Activated CD4-positive, alpha-beta T cell treated with anti-CD3 and anti-CD28 coated beads for 48 hours (primary cell): ENCODE measurements at regions not wholly inside any gene's neighbourhood (a gene's known extent, or its start where the extent isn't known, plus 50 kb on each side); places are given as distances from the start of the nearest gene placed in this dataset.

Source experiments
- DNase-seq: peaks from one replicate; pipeline ENCODE4 v3.0.0-alpha.2; 2020

- DNase-seq, result no peak
Observed at GRCh38 chr22:22144858-22145257, 99.7 kb upstream of the VPREB1 start.

DNA sequence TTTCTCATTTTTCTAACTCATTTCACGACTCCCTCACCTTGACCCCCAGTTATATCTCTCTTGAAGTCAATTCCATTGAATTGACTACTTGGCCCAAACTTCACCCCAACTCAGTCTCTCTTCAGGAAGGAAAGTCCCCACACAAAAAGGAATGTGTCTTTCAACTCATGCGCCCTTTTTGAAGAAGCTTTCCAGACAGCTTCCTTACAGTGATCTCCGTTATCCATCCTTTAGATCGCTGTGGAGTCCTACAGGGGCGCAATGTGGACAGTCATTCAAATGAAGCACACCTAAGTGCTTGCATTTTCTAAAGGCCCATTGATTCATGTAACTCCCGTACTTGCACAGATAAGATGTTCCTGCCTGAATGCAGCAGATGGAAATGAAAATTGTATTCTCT, 101.1 kb upstream of the VPREB1 start:
- DNase-seq, result no peak

GRCh38 chr22:22142661-22143060, 101.9 kb upstream of the VPREB1 start:
- no peak for DNase-seq

- no peak for DNase-seq
Observed at GRCh38 chr22:22141771-22142591, 102.6 kb upstream of the VPREB1 start.

- DNase-seq, result no peak
Observed at GRCh38 chr22:22141031-22141430, 103.6 kb upstream of the VPREB1 start.

GRCh38 chr22:22139364-22139763, 105.2 kb upstream of the VPREB1 start:
- no peak for DNase-seq

GRCh38 chr22:22138915-22139314, 105.7 kb upstream of the VPREB1 start:
- DNase-seq, result no peak

- DNase-seq, result no peak
Observed at GRCh38 chr22:22137891-22138290, 106.7 kb upstream of the VPREB1 start.

GRCh38 chr22:22133910-22134309, 110.7 kb upstream of the VPREB1 start:
- no peak for DNase-seq

GRCh38 chr22:22130953-22131608, 113.5 kb upstream of the VPREB1 start:
- no peak for DNase-seq

DNA sequence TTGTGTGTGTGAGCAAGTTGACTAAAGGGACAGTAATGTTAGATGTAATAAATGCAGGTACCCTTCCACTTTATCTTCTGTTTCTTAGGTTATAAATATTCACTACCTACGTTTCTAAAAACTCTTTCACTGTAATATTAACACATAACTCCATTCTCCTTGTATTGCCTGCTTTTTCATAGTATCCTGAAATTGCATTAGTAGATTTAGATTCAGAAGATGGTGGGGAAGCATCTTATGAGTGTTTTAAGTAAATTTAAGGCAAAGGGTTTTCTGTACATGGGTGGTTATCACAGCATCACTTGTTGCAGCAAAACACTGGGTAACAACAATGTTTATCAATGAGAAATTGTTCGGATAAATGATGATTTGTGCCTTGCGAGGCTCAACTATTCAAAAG, 115.2 kb upstream of the VPREB1 start:
- no peak for DNase-seq

DNA sequence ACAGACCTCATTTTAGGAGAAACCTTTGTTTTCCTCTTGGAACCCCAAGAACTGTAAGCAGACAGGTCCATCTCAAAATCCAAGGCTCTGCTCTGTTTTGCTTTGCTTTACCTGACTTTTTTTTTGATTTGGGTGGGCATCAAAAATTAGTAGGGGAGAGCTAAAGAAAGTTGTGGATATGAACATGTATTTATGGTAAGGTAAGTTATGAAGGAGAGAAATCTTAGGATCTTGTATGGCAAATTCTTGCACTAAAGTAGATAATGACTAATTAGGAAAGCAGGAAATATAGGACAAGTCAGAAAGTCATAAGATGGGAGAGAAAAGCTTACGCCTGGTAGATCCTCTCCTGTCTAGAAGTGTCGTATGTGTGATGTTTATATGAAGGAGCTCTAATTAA, 116.1 kb upstream of the VPREB1 start:
- DNase-seq, result no peak

GRCh38 chr22:22127100-22127499, 117.5 kb upstream of the VPREB1 start:
- DNase-seq, result no peak

- no peak for DNase-seq
Observed at GRCh38 chr22:22125579-22126468, 118.8 kb upstream of the VPREB1 start.

- no peak for DNase-seq
Observed at GRCh38 chr22:22125028-22125578, 119.5 kb upstream of the VPREB1 start.

- no peak for DNase-seq
Observed at GRCh38 chr22:22124374-22124773, 120.2 kb upstream of the VPREB1 start.

DNA sequence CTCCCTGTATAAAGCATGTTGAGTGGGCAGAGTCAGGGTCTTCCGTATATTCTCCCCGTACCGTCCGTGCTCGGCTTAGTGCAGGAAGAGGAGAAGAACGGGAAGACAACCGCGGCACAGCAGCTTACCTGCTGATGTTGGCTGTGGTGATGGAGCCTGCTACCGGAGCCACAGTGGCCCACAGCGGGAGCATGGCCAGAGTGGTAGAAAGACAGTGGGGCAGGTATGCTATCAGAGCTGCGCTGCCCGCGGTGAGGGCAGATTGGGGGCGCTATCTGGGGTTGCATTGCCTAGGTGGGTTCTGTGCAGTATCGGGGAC, 120.7 kb upstream of the VPREB1 start:
- no peak for DNase-seq

- DNase-seq, result no peak
Observed at GRCh38 chr22:22123118-22123959, 121.2 kb upstream of the VPREB1 start.

GRCh38 chr22:22122348-22123117, 122.1 kb upstream of the VPREB1 start:
- DNase-seq, result no peak

GRCh38 chr22:22121445-22121844, 123.1 kb upstream of the VPREB1 start:
- DNase-seq, result no peak

- no peak for DNase-seq
Observed at GRCh38 chr22:22120160-22120559, 124.4 kb upstream of the VPREB1 start.

GRCh38 chr22:22118987-22119386, 125.6 kb upstream of the VPREB1 start:
- DNase-seq, result no peak
